ES-I3 (cell line): ENCODE measurements at regions not wholly inside any gene's neighbourhood (a gene's known extent, or its start where the extent isn't known, plus 50 kb on each side); places are given as distances from the start of the nearest gene placed in this dataset.
"Not testable (repeated sequence)": the region's sequence is repeated elsewhere in the genome, so short reads cannot be mapped to it uniquely, and the experiment has no call there.

ENCODE experiments used
- H3K36me3 ChIP-seq: 2 replicates; pipeline ENCODE4 v1.6.1; 2013; ENCODE audit warnings: mild to moderate bottlenecking, low read length, control low read depth, moderate library complexity; ENCODE audit not compliant: insufficient read depth
- H3K4me1 ChIP-seq: 2 replicates; pipeline ENCODE4 v1.6.1; 2013; ENCODE audit warnings: mild to moderate bottlenecking, control low read depth, low read length; ENCODE audit not compliant: insufficient read depth
- H3K9ac ChIP-seq: 2 replicates; pipeline ENCODE4 v1.6.1; 2013; ENCODE audit warnings: low read depth, mild to moderate bottlenecking, low read length, moderate library complexity
- H3K9me3 ChIP-seq: 2 replicates; pipeline ENCODE4 v1.6.1; 2013; ENCODE audit warnings: mild to moderate bottlenecking, low read length, moderate library complexity; ENCODE audit not compliant: control insufficient read depth, insufficient read depth

DNA sequence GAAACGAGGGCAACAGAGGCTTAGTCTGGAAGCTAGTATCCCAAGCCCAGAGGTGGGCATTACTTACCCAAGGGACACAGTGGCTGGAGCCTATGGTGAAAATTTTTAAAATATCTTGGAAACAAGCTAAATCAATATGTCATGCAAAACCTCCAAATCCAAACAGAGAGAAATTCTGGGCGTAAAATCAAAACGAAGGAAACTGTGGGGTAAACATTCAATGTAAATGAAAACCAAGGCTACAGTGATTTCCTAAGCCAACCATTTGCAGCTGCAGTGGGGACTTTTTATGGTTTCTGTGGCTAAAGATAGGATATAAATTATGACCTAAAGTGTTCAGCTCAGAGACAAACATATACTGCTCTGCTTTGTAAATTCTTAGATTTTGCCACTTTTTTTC, 507.7 kb upstream of the DIAPH2 start:
- H3K9me3 ChIP-seq: no peaks in the 10 kb centered on the region
- peaks cover 10% of the 10 kb centered on the region for H3K4me1 ChIP-seq
- H3K9ac ChIP-seq: no peak overlapping the region
- no peaks in the 10 kb centered on the region for H3K36me3 ChIP-seq

DNA sequence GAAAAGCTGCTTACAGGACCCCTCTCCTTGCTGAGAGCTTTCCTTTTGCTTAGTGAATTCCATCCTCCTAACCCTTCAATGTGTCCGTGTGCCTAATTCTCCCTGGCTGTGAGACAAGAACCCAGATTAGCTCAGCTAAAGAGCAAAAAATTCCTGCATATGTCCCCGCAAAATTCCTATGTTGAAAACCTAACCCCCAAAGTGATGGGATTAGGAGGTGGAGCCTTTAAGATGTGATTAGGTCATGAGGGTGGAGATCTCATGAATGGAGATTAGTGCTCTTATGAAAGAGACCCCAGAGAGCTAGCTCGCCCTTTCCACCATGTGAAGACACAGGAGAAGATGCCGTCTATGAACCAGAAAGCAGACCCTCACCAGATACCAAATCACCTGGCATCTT, 503.0 kb upstream of the DIAPH2 start:
- H3K36me3 ChIP-seq: no peaks in the 10 kb centered on the region
- H3K9ac ChIP-seq: no peak overlapping the region
- no peaks in the 10 kb centered on the region for H3K9me3 ChIP-seq
- H3K4me1 ChIP-seq: peaks cover 17% of the 10 kb centered on the region

GRCh38 chrX:96182366-96182765, 502.3 kb upstream of the DIAPH2 start:
- Histone ChIP-seq H3K9me3 (no peaks in the 10 kb centered on the region), H3K4me1 (peaks cover 17% of the 10 kb centered on the region), H3K36me3 (no peaks in the 10 kb centered on the region), H3K9ac (no peak overlapping the region)

DNA sequence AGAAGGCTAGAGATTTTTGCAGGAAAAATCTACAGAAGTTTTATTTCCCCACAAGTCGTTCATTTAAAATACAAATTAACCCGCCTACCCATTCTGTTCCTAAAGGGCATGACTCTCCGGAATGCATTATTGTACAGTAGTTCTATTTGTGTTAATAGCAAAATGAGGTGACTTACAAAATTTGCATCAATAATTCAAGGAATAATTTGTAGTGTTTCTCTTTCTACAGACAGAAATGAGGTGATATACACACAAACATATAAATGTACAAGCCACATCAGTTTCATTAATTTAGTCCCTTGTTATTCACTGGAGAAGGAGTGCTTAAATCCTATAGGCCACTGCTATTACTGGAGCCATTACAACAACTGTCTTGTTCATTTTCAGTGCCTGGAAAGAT, 501.3 kb upstream of the DIAPH2 start:
- H3K9me3 ChIP-seq: no peaks in the 10 kb centered on the region
- H3K36me3 ChIP-seq: no peaks in the 10 kb centered on the region
- peaks cover 17% of the 10 kb centered on the region for H3K4me1 ChIP-seq
- H3K9ac ChIP-seq: no peak overlapping the region

GRCh38 chrX:96183843-96184242, 500.8 kb upstream of the DIAPH2 start:
- Histone ChIP-seq H3K9ac (no peak overlapping the region), H3K9me3 (no peaks in the 10 kb centered on the region), H3K4me1 (peaks cover 17% of the 10 kb centered on the region), H3K36me3 (no peaks in the 10 kb centered on the region)

DNA sequence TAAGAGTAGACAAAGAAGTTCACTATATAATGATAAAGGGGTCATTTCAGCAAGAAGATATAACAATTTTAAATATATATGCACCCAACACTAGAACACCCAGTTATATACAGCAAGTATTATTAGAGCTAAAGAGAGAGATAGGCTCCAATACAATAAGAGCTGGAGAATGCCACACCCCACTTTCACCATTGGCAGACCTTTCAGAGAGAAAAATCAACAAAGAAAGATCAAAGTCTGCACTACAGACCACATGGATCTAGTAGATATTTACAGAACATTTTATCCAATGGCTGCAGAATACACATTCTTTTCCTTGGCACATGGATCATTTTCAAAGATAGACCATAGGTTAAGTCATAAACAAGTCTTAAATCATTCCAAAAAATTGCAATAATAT, 479.7 kb upstream of the DIAPH2 start:
- Histone ChIP-seq H3K4me1 (no peaks in the 10 kb centered on the region), H3K9ac (no peak overlapping the region), H3K36me3 (no peaks in the 10 kb centered on the region), H3K9me3 (no peaks in the 10 kb centered on the region)

DNA sequence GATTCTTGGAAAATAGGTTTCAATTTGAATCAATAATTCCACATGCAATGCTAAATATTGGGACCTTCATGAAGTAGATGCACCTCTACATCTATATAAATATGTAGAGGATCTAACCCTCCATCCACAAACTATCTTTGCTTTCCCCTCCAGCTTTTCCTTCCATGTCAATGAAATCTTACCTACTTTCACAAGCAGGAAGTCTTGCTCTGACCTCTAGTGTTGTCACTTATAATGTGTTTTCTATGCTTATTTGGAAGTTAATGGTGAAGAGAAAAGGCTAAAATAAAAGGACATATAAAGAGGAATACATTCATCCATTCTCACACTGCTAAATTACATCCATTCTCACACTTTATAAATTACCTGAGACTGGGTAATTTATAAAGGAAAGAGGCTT, 472.7 kb upstream of the DIAPH2 start:
- Histone ChIP-seq H3K36me3 (no peaks in the 10 kb centered on the region), H3K9ac (no peak overlapping the region)

DNA sequence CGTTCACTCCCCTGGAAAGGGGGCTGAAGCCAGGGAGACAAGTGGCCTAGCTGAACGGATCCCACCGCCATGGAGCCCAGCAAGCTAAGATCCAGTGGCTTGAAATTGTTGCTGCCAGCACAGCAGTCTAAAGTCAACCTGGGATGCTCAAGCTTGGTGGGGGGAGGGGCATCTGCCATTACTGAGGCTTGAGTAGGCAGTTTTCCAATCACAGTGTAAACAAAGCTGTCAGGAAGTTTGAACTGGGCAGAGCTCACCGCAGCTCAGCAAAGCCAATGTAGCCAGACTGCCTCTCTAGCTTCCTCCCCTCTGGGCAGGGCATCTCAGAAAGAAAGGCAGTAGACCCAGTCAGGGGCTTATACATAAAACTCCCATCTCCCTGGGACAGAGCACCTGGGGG, 470.0 kb upstream of the DIAPH2 start:
- not testable (repeated sequence) for H3K4me1 ChIP-seq, H3K36me3 ChIP-seq, H3K9ac ChIP-seq, H3K9me3 ChIP-seq

More for the DNA sequence above, 472.7 kb upstream of the DIAPH2 start:
- no peaks in the 10 kb centered on the region for H3K4me1 ChIP-seq
- no peaks in the 10 kb centered on the region for H3K9me3 ChIP-seq

- Histone ChIP-seq H3K9me3 (peaks cover 2% of the 10 kb centered on the region), H3K4me1 (no peaks in the 10 kb centered on the region), H3K9ac (no peak overlapping the region), H3K36me3 (no peaks in the 10 kb centered on the region)
These were observed 460.4 kb upstream of the DIAPH2 start for GRCh38 chrX:96224279-96224678.

- Histone ChIP-seq H3K9me3 (no peaks in the 10 kb centered on the region), H3K36me3 (no peaks in the 10 kb centered on the region), H3K4me1 (peaks cover 8% of the 10 kb centered on the region), H3K9ac (no peak overlapping the region)
These were observed 439.7 kb upstream of the DIAPH2 start for GRCh38 chrX:96244955-96245354.

DNA sequence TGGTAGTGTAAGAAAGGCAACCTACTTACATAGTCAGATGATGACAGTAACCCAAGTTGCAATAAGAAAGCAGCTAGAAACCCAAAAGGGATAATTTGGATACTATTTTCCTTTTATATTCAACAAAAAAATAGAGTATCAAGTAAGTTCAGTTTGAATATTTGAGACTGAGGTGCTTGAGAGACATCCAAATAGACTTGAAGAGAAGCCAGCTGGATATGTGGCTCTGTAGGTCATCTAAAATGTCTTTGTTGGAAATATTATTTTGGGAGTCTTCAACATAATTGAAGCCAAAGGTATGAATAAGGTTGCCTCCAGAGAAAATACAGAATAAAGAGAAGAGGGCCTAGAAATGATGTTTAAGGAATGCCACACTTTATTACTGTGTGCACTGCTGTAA, 438.2 kb upstream of the DIAPH2 start:
- Histone ChIP-seq H3K4me1 (peaks cover 8% of the 10 kb centered on the region), H3K9ac (no peak overlapping the region), H3K36me3 (no peaks in the 10 kb centered on the region), H3K9me3 (no peaks in the 10 kb centered on the region)
